Activated CD8-positive, alpha-beta memory T cell treated with anti-CD3 and anti-CD28 coated beads, Interleukin-2, amount 50 U/mL, for 24 hours (primary cell): ENCODE measurements at regions not wholly inside any gene's neighbourhood (a gene's known extent, or its start where the extent isn't known, plus 50 kb on each side); places are given as distances from the start of the nearest gene placed in this dataset.
"Not testable (repeated sequence)": the region's sequence is repeated elsewhere in the genome, so short reads cannot be mapped to it uniquely, and the experiment has no call there.

Experiments
- DNase-seq: peaks from one replicate; pipeline ENCODE4 v3.0.0-alpha.2; 2020; ENCODE audit errors: extremely low read depth

GRCh38 chr13:76620036-76620435 lies 266.2 kb downstream of the KCTD12 start:
- no peak for DNase-seq

DNA sequence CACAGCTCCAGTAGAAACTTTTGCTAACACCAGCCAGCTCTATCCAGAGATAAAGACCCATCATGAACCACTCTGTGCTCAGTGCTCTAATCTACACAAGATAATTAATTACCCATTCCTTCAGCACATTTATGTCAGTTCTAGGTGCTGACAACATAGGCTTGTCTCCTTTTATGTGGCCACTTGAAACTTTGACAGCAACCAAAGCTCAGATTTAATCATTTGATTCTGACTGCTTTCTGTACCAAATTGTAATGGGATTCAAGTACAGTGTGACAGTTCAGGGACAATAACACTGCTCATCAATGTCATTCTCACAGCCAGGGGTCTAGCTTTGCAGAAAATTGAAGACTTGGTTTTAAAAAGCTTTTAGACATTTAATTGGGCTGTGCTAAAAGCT lies 266.6 kb downstream of the KCTD12 start:
- no peak for DNase-seq

DNA sequence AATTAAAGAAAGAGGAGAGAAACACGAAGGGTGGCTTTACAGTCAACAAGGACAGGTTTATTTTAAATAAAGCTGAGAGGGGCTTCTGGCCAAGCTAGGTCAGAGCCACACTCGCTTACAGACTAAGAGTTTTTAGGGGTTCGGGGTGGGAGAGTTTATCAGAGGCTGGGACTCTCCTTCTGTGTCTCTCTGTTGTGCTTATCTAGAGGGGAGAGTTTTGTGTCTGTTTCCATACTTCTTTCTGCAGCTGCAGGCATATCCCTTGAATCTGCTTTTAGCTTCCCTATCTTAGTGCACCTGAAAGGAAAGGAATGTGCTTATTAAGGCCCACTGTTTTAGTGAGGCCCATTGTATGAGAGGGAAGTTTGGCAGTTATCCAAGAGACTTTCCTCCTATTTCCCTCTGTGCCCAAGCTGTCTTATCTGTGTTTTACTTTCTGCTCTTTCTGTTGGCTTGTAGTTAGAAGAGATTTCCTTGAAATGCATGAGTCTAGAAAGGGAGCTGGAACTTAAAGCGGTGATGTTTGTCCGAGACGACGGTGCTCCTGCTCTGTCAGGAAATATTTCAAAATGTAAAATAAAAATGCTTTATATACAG lies 275.3 kb downstream of the KCTD12 start:
- no peak for DNase-seq

GRCh38 chr13:76609643-76610042 lies 276.6 kb downstream of the KCTD12 start:
- no peak for DNase-seq

- DNase-seq, result no peak
Measured at GRCh38 chr13:76607866-76608265, 278.3 kb downstream of the KCTD12 start.

DNA sequence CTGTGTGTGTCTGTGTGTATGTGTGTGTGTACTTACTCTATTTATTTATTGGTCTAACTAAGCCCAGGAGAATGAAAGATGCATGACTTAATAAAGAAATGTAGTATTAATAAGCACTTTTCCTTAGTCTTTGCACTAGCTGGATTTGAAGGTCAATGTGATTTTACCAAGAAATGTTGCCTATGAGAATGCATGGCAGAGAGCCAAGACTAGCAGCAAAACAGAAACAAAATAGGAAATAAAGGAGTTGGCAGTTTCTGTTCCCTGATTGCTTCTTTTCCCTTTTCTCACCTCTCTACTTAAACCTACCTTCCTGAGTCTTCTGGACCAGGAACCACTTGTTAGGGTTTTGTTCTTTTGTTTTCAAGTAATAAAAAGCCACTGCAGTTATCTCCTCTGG lies 286.1 kb downstream of the KCTD12 start:
- no peak for DNase-seq

- DNase-seq, result no peak
Measured at GRCh38 chr13:76597868-76598267, 288.3 kb downstream of the KCTD12 start.

DNA sequence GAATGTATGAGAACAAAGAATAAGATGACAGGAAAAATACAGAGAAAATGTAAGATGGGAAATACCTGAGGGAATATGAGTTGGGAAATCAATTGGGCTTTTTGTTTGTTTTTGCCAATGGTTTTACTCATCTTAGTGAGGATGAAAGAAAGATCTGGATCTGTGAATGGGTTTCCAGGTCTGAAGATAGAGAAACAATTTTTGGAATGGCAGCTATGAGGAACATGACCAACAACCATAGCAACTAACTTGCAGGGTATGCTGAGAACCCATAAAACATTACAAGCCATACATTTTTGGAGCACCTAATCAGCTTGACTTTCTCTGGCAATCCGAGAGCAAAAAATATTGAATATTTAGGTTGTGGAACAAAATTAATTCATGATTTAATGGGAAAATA lies 290.0 kb downstream of the KCTD12 start:
- no peak for DNase-seq

- DNase-seq, result no peak
Measured at GRCh38 chr13:76594435-76594834, 291.8 kb downstream of the KCTD12 start.

GRCh38 chr13:76586842-76587241 lies 299.4 kb downstream of the KCTD12 start:
- DNase-seq, result no peak

GRCh38 chr13:76579701-76580100 lies 306.5 kb downstream of the KCTD12 start:
- DNase-seq, result no peak

GRCh38 chr13:76575634-76576033 lies 310.6 kb downstream of the KCTD12 start:
- not testable (repeated sequence) for DNase-seq

- no peak for DNase-seq
Measured at GRCh38 chr13:76570510-76570971, 315.7 kb downstream of the KCTD12 start.

DNA sequence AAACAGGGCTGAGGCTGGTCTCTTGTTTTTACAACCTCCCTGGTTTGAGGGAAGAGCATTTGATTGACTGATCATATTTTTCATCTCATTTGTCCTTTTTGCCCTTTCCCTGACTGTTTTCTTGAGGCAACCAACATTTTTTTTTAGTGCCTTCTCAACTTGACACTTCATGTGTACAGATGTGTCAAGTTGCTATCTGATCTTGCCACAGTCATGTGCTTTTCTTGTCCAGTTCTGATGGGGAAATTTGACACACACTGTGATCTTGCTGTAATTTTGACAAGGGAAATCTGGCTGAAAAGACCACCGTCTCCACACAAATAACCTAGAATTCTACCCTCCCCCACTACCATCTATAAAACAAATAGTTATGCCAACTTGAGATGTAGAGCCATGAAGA lies 329.6 kb downstream of the KCTD12 start:
- DNase-seq, result no peak

DNA sequence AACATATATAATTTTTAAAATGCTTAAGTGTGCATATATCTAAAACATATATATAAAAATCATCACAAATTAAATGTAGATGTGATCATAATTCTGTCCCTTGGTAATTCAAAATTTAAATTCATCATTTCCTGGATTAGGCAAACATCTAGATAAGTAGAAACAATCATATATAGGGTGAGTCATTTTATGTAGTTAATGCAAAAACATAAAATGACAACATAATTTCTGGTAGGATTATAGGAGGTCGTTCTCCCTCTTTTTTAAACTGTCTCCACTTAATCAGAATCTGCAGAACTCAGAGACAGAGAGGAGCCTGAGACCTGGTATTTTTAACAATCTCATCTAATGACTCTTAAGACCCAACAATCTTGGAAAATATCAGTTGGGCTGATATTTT lies 333.4 kb downstream of the KCTD12 start:
- DNase-seq, result no peak

DNA sequence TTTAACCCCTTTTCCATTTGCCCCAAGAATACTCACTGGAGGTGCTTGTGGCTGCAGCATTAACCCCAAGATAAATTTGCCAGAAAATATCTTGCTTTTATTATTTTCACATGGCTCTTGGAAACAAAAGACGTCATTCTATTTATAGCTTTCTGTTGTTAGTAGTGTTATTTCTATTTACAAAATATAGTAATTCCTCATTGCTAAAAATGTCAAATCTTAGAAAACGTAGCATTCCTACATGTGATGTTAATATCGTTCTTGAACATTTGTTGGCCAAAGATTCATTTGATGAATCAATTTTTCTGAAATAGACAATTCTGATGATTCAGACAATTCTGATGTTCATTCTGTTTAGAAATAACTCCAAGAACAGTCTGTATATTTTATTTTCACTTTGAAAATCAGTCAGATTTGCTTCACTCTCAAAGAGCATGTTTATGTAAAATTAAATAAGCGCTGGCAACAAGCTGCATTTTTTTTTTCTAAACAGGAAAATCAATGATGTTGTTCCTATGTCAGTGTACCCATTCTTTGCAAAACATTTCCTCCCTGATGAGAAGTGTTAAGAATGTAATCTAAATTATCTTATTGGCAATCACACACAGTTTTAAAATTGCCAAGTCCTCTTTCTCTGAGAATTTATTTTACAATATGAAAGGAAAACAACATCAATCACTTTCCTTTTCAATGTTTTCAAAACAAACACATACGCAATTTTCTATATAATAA lies 334.0 kb downstream of the KCTD12 start:
- no peak for DNase-seq

- no peak for DNase-seq
Measured at GRCh38 chr13:76542176-76542575, 344.0 kb downstream of the KCTD12 start.

- no peak for DNase-seq
Measured at GRCh38 chr13:76538004-76538403, 348.2 kb downstream of the KCTD12 start.

GRCh38 chr13:76533251-76533650 lies 353.0 kb downstream of the KCTD12 start:
- no peak for DNase-seq

DNA sequence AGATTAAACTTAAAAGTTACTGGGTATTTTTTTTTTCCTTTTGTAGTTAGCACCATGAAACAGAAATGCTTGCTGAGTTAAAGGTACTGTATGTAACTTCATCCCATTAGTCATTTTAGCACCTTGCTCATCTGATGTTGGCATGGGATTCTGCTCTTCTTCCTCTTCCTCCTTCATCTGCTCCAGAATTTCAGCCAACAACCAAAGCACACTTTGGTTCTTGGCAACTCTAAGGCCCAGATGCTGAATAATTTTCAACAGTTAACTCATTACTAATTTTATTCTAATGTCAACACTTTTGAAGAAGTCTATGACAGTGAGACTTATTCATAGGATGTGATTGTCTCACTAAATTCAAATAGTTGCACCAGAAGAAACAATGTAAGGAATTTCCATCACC lies 359.2 kb downstream of the KCTD12 start:
- DNase-seq, result no peak

GRCh38 chr13:76523740-76524340 lies 362.4 kb downstream of the KCTD12 start:
- no peak for DNase-seq

DNA sequence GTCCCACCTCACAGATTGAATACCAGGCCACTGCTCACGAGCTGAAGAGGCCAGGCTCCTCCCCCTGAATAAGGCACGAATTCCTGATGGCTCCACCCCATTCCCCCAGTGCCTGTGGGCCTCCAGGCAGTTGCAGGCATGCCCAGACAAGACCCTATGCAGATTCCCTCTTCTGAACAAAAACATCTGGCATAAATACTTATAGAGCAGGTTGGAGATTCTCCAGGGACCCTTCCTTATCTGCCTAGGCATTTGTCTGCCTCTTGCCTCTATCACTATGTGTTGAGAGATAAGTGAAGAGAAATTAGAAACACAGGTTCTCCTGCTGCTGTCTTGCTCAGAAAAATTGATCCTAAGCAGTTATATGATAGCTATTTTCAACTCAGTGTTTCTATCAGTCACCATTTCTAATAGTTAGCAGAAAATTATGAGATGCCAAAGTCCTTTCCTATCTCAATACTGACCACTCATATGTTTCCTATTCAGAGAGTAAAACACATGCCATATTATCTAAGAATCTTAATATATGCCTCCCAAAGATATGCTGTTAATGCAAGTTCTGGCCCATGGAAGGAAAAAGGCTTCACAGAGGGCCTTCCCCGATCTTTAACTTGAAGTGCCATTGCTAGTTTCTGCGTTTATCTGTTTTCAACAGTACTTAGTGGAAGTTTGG lies 364.0 kb downstream of the KCTD12 start:
- no peak for DNase-seq

DNA sequence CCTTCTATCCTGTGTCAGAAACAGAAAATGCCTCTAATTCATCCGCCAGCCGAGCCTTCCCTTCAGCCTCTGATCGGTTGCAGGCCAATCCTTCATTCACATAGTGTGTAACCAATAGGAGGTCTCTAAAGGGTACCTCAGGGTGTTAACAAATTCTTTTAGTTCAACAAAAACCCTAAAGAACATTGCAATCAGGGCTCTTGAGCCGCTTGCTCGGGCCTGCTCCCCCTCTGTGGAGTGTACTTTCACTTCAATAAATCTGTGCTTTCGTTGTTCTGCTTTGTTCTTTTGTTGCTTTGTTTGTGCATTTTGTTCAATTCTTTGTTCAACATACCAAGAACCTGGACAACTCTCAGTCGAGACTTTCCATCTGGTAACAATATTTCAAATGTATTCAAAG lies 366.5 kb downstream of the KCTD12 start:
- no peak for DNase-seq
